CD4-positive, alpha-beta T cell treated with Interleukin-12 subunit alpha and Interleukin-12 subunit beta, for 1 hour (primary cell): ENCODE measurements at regions not wholly inside any gene's neighbourhood (a gene's known extent, or its start where the extent isn't known, plus 50 kb on each side); places are given as distances from the start of the nearest gene placed in this dataset.
"Not testable (repeated sequence)": the region's sequence is repeated elsewhere in the genome, so short reads cannot be mapped to it uniquely, and the experiment has no call there.

Source experiments
- DNase-seq: peaks from one replicate; pipeline ENCODE4 v3.0.0-alpha.2; 2020

- not testable (repeated sequence) for DNase-seq
Observed at GRCh38 chr7:149930374-149931068, 56.8 kb downstream of the ATP6V0E2 start.

GRCh38 chr7:149933776-149934175 lies 60.0 kb downstream of the ATP6V0E2 start:
- not testable (repeated sequence) for DNase-seq

- not testable (repeated sequence) for DNase-seq
Observed at GRCh38 chr7:149947346-149947745, 73.6 kb downstream of the ATP6V0E2 start.

GRCh38 chr7:149948444-149948843 lies 74.7 kb downstream of the ATP6V0E2 start:
- DNase-seq = not testable (repeated sequence)

GRCh38 chr7:149949863-149950577 lies 76.3 kb downstream of the ATP6V0E2 start:
- not testable (repeated sequence) for DNase-seq

GRCh38 chr7:149950578-149950924 lies 76.8 kb downstream of the ATP6V0E2 start:
- not testable (repeated sequence) for DNase-seq

- not testable (repeated sequence) for DNase-seq
Observed at GRCh38 chr7:149951579-149951978, 77.8 kb downstream of the ATP6V0E2 start.

- not testable (repeated sequence) for DNase-seq
Observed at GRCh38 chr7:149958880-149959279, 85.1 kb downstream of the ATP6V0E2 start.

- DNase-seq = peak; percentile 9
Observed at GRCh38 chr7:149960863-149961262, 87.1 kb downstream of the ATP6V0E2 start.

- DNase-seq = peak; percentile 32
Observed at GRCh38 chr7:149961878-149962277, 88.1 kb downstream of the ATP6V0E2 start.

GRCh38 chr7:149962685-149963319 lies 89.0 kb downstream of the ATP6V0E2 start:
- DNase-seq = not testable (repeated sequence)

- DNase-seq = not testable (repeated sequence)
Observed at GRCh38 chr7:149963985-149964384, 90.2 kb downstream of the ATP6V0E2 start.

GRCh38 chr7:149966444-149966843 lies 92.7 kb downstream of the ATP6V0E2 start:
- DNase-seq = not testable (repeated sequence)

- DNase-seq = not testable (repeated sequence)
Observed at GRCh38 chr7:149972977-149973376, 99.2 kb downstream of the ATP6V0E2 start.

GRCh38 chr7:149973681-149974080 lies 99.9 kb downstream of the ATP6V0E2 start:
- DNase-seq = not testable (repeated sequence)

- DNase-seq = not testable (repeated sequence)
Observed at GRCh38 chr7:149975608-149976007, 101.8 kb downstream of the ATP6V0E2 start.

- not testable (repeated sequence) for DNase-seq
Observed at GRCh38 chr7:149978537-149978936, 104.8 kb downstream of the ATP6V0E2 start.

- DNase-seq = not testable (repeated sequence)
Observed at GRCh38 chr7:149978944-149979343, 105.2 kb downstream of the ATP6V0E2 start.

GRCh38 chr7:149982537-149983112 lies 108.9 kb downstream of the ATP6V0E2 start:
- not testable (repeated sequence) for DNase-seq

- not testable (repeated sequence) for DNase-seq
Observed at GRCh38 chr7:149986866-149987265, 113.1 kb downstream of the ATP6V0E2 start.

GRCh38 chr7:149991652-149992302 lies 118.0 kb downstream of the ATP6V0E2 start:
- not testable (repeated sequence) for DNase-seq

- DNase-seq = not testable (repeated sequence)
Observed at GRCh38 chr7:149992366-149992765, 118.6 kb downstream of the ATP6V0E2 start.
